ENCODE measurements at regions not wholly inside any gene's neighbourhood (a gene's known extent, or its start where the extent isn't known, plus 50 kb on each side); places are given as distances from the start of the nearest gene placed in this dataset.

- H3K27ac ChIP-seq: no peak overlapping the region
- peaks cover 47% of the 10 kb centered on the region for H3K36me3 ChIP-seq
- H3K4me1 ChIP-seq: no peaks in the 10 kb centered on the region
- no peak for DNase-seq (ENCODE audit: low spot score)
- no peak for TF ChIP-seq CTCF (IDR thresholded peaks at IDR 0.05)
- no peaks in the 10 kb centered on the region for H3K9me3 ChIP-seq
- H3K4me3 ChIP-seq: no peak overlapping the region
- H3K27me3 ChIP-seq: no peaks in the 10 kb centered on the region
These were observed 92.6 kb downstream of the BLTP1 start for GRCh38 chr4:122244764-122245163.

GRCh38 chr4:122246551-122246950 is 94.4 kb downstream of the BLTP1 start:
- no peaks in the 10 kb centered on the region for H3K4me1 ChIP-seq
- H3K27me3 ChIP-seq: no peaks in the 10 kb centered on the region
- no peak for TF ChIP-seq CTCF (IDR thresholded peaks at IDR 0.05)
- no peaks in the 10 kb centered on the region for H3K9me3 ChIP-seq
- no peak overlapping the region for H3K27ac ChIP-seq
- DNase-seq (ENCODE audit: low spot score): no peak
- no peak overlapping the region for H3K4me3 ChIP-seq
- peaks cover 56% of the 10 kb centered on the region for H3K36me3 ChIP-seq

- Histone ChIP-seq H3K4me1 (no peaks in the 10 kb centered on the region), H3K9me3 (no peaks in the 10 kb centered on the region), H3K36me3 (peaks cover 83% of the 10 kb centered on the region), H3K4me3 (no peak overlapping the region), H3K27ac (no peak overlapping the region), H3K27me3 (no peaks in the 10 kb centered on the region)
- TF ChIP-seq CTCF (IDR thresholded peaks at IDR 0.05): no peak
- DNase-seq (ENCODE audit: low spot score): no peak
These were observed 97.2 kb downstream of the BLTP1 start for GRCh38 chr4:122249357-122249756.

GRCh38 chr4:122252584-122252983 is 100.5 kb downstream of the BLTP1 start:
- Histone ChIP-seq H3K4me1 (no peaks in the 10 kb centered on the region), H3K36me3 (peaks cover 83% of the 10 kb centered on the region), H3K9me3 (no peaks in the 10 kb centered on the region), H3K4me3 (no peak overlapping the region), H3K27me3 (no peaks in the 10 kb centered on the region), H3K27ac (no peak overlapping the region)
- DNase-seq (ENCODE audit: low spot score): no peak
- TF ChIP-seq CTCF (IDR thresholded peaks at IDR 0.05): no peak

- no peak overlapping the region for H3K27ac ChIP-seq
- H3K27me3 ChIP-seq: no peaks in the 10 kb centered on the region
- H3K36me3 ChIP-seq: peaks cover 62% of the 10 kb centered on the region
- no peak for DNase-seq (ENCODE audit: low spot score)
- H3K9me3 ChIP-seq: no peaks in the 10 kb centered on the region
- no peak for TF ChIP-seq CTCF (IDR thresholded peaks at IDR 0.05)
- no peak overlapping the region for H3K4me3 ChIP-seq
- no peaks in the 10 kb centered on the region for H3K4me1 ChIP-seq
These were observed 107.7 kb downstream of the BLTP1 start for GRCh38 chr4:122259849-122260248.

- Histone ChIP-seq H3K9me3 (no peaks in the 10 kb centered on the region), H3K27ac (no peak overlapping the region), H3K4me3 (no peak overlapping the region), H3K27me3 (no peaks in the 10 kb centered on the region), H3K4me1 (no peaks in the 10 kb centered on the region), H3K36me3 (peaks cover 40% of the 10 kb centered on the region)
- TF ChIP-seq CTCF (IDR thresholded peaks at IDR 0.05): no peak
- no peak for DNase-seq (ENCODE audit: low spot score)
These were observed 102.5 kb upstream of the ADAD1 start for GRCh38 chr4:122276359-122276758.
